ENCODE measurements at regions not wholly inside any gene's neighbourhood (a gene's known extent, or its start where the extent isn't known, plus 50 kb on each side); places are given as distances from the start of the nearest gene placed in this dataset.
"Not testable (repeated sequence)": the region's sequence is repeated elsewhere in the genome, so short reads cannot be mapped to it uniquely, and the experiment has no call there.

DNA sequence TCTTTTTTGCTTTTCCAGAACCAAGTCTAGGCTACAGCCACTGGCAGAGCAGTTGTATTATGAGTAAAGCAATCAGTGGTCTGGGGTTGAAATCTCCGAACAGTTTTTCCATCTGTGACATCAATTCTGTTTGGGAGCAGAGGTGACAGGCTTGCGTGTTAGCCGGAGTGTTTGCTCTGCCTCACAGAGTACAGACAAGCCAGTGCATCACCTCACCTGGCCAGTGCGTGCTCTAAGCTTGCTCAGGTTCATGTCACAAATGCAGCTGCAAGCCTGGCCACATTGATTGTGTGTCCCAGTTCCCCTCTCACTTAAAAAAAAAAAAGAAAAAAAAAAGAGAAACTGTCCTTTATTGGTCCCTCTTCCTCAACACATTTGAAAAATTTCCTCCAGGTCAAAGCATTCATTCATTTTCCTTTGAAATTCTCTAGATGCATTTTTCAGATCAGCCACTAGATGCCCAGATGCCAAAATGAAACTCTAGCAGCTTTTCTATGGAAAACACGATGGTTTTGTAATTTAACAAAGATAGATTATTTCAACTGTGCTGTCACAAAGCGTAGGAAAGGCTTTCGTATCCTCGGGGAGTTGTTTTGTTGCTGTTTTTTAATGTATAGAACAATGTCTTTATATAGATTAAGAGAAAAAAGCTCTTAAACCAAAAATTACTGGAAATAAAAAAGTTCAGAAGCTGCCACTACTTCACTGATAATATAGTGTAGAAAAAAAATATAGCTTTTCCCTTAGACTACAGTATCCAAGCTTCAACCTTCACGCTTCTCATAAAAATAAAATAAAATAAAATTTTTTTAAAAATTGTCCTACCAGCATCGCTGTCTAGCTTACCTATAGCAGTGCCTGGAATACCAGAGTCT lies 585.5 kb downstream of the TLE1 start:
- DNase-seq: no peak

- DNase-seq: no peak
Measured at GRCh38 chr9:81097131-81097847, 592.1 kb downstream of the TLE1 start.

DNA sequence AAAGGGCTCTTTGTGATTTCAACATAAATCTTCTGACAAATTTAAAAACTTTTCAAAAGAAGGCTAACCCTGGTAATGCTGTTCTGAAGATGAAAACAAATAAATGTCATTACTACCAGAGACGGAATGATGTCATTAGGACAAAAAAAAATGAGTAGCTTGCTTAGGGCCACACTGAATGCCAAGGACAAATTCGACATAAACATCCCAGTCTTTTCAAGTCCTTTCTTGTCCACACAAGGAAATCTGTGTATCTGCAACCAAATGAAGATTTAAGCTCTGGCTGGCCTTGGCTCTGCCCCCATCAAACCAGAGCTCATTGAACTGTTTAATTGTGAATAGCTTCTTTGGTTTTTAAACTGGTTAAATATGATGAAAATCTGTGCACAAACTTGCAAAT lies 592.7 kb downstream of the TLE1 start:
- no peak for DNase-seq

GRCh38 chr9:81092057-81092456 lies 597.3 kb downstream of the TLE1 start:
- no peak for DNase-seq

DNA sequence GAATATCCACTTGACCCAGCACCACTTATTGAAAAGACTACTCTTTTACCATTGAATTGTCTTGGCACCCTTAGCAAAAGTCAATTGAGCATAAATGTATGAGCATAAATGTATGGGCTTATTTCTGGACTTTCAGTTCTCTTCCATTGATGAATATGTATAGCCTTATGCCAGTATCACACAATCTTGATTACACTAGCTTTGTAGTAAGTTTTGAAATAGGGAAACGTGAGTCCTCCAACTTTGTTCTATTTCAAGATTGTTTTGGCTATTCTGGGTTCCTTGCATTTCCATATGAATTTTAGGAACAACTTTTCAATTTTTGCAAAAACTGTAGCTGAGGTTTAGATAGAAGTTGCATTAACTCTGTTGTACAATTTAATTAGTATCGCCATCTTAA lies 601.0 kb downstream of the TLE1 start:
- DNase-seq: no peak

DNA sequence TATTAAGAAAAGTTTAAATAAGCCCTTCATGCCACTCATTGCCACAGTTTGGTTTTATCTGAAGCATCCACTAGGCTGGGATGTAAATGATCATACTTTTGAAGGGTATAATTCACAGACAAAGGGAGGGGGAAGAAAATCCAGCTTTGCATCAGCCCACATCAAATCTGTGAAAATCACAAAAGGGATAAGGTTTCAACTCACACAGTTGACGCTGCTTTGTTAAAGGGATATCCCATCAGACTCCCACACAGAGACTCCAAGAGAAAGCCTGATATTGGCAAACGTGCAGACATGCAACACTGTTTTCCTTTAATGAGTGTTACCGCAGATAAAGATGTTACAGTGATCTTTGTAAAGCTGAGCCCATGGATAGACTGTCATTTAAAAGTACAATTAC lies 602.9 kb downstream of the TLE1 start:
- DNase-seq: no peak

GRCh38 chr9:81083854-81084512 lies 605.4 kb downstream of the TLE1 start:
- no peak for DNase-seq

GRCh38 chr9:81083067-81083466 lies 606.3 kb downstream of the TLE1 start:
- no peak for DNase-seq

DNA sequence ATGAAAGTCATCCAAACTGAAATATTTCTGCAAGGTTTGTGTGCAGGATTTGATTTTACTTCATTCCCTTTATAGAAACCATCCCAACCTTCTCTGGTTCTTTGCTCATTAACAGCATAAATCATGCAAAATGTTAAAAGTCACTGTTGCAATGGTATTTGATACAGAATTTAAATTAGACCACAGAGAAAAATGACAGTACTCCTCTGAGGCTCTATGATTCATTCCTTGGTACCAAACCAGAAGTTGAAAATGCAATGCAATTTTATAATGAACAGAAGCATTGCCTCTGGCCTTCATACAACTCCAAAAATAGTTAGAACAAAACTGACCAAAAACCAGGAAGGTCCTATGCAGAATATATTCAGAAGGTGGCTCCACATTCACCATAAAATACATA lies 607.1 kb downstream of the TLE1 start:
- no peak for DNase-seq

GRCh38 chr9:81080900-81081299 lies 608.4 kb downstream of the TLE1 start:
- DNase-seq: no peak

DNA sequence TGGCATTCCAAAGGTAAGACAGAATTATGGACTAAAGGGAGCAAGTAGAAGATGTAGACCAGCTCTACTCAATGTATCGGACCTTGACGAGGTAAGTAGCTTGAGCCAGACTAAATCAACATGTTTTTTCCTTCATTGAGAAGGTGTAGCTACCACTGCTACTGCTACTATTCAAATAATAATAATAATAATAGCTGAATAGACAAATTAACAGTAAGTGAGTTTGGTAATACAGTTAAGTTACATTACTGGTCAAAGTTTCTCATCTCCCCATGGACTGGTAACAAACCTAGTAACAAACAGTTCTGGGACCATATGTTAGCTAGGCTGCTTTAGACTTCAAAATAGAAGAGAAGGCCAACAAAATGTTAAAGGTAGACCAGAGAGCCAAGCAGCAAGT lies 609.2 kb downstream of the TLE1 start:
- no peak for DNase-seq

DNA sequence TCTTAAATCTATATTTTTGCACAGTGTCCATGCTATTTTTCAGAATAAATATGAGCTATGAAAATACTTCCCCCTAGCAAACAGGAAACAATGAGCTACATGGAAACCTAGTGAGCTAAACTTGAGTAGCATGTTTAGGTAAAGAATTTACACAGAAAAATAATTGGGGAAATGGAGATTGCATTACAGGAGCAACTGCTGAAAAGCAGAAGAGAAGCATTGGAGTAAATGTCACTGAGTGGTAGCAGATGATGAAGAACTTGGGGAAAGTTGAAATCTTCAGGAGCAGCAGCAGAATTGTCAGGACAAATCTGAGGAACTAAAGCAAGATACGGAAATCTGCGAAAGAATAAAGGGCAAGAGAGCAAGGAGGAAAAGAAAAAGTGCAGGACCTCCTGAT lies 610.3 kb downstream of the TLE1 start:
- no peak for DNase-seq

GRCh38 chr9:81078555-81078954 lies 610.8 kb downstream of the TLE1 start:
- no peak for DNase-seq

DNA sequence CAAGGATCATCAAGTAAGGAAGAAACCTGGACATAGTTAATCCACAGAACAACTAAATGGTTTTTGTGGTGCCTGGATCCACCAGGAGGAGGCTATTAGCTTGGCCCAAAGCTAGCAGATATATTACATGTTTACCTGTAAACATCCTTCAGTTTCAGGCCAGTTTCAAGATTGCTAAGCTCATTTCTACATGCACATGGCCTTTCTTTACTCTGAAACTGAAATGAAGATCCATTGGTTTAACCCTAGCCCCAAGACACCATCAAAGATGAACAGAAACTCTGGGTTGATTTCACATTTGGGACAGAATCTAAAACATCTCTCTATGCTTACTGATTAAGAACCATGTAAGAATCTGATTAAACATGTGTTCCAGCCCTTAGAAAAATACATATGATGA lies 611.8 kb downstream of the TLE1 start:
- no peak for DNase-seq

DNA sequence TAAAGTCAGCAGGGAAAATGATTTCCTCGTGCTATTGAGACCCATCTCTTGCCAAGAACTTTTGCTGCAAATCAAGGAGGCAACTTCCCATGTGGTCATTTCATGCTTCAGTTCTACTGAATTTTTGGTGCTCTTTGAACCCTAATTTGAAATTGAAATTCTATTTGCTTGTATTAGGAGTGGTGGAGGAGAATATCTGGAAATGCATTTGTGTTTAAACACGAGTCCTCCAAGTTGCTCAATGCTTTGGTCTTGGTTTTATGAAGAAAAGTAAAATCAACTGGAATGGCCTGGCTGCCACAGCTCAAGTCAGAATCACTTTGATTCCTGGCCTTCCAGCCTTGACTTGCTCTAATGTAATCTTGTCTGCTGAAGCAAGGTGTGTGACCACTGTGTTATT lies 613.2 kb downstream of the TLE1 start:
- no peak for DNase-seq

GRCh38 chr9:81074221-81074620 lies 615.1 kb downstream of the TLE1 start:
- no peak for DNase-seq

DNA sequence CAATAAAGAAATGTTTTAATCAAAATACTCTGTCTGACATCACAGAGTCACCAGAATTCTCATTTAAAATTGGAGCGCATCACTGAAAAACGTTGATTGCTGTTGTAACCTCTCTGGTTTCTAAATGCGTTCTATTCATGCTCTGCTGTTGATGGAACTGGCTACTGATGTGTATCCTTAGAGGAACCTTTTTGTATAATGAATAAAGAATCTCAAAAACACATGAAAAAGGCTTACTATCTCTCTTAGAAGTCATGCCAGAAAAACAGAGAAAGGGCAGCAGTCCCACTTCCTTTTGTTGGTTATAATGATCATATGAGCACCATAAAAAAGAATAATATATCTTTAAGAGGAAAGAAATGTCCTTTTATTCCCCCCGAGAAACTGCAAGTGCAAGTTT lies 615.5 kb downstream of the TLE1 start:
- DNase-seq: no peak

DNA sequence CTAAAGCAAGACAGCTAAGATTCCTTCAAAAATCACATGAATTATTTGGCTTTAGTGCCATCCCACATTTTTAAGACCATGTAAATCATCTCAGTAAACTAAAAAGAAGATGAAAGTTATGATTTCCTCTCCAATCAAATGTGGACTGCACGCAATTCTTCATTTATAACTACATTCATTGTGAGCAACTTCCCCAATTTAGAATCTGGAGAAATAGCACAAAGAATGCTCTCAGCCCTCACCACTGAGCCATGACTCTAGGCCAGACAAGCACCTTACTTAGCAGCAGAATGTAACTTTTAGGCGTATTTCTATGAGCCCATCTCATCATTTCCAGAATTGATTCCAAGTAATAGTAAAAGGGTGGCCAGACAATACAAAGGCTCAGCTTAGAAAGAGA lies 616.6 kb downstream of the TLE1 start:
- DNase-seq: no peak

DNA sequence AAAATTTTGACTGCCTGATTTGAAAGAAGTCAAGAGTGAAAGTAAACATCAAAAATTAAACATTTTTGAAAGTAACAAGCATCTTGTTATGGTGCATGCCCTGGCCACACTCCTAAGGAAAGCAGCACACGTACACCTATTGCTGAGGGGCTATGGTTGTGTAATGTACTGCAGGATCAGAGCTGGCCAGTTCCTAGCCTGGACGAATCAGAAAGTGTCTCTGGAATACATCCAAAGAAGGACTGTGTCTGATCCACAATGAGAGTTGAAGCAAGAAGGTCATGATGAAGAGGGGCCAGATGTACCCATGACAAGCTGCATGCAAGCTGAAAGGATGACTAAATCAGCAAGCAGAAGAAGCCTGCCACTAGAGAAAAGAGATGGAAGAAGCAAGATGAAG lies 618.2 kb downstream of the TLE1 start:
- DNase-seq: no peak

GRCh38 chr9:81070689-81071088 lies 618.7 kb downstream of the TLE1 start:
- no peak for DNase-seq

GRCh38 chr9:81069923-81070322 lies 619.4 kb downstream of the TLE1 start:
- DNase-seq: no peak

DNA sequence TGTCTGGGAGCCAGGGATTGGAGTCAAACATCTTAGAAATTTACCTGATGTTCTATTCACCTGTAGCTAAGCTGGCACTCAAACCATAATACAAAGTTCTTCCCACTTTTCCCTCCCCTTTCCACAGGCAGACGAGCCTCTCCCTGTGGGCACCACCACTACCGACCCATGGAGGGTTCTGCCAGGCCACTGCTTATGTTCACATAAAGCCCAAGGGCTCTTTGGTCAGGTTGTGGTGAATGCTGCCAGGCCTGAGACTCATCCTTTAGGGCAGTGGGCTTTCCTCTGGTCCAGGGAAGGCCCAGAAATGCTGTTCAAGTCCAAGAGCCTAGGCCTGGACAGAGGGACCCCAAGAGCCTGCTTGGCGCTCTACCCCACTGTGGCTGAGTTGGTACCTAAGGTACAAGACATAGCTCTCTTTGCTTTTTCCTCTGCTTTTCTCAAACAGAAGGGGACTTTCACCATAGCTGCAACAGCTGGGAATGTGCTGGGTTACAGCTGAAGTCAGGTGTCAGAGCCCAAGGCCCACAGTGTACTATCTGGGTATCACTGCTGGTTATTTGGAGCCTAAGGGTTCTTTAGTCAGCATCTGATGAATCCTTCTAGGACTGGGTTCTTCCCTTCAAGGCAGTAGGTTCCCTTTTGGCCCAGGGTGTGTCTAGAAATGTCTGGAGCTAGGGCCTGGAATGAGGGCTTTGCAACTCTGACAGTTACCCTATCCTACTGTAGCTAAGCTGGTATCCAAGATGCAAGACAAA lies 620.1 kb downstream of the TLE1 start:
- no peak for DNase-seq

GRCh38 chr9:81062995-81063394 lies 626.4 kb downstream of the TLE1 start:
- DNase-seq: not testable (repeated sequence)

All from activated CD4-positive, alpha-beta T cell treated with anti-CD3 and anti-CD28 coated beads, Interleukin-2, amount 50 U/mL, for 4 hours (primary cell).